HCT116 (cell line): ENCODE measurements at regions not wholly inside any gene's neighbourhood (a gene's known extent, or its start where the extent isn't known, plus 50 kb on each side); places are given as distances from the start of the nearest gene placed in this dataset.

Source experiments
- CEBPB ChIP-seq: IDR thresholded peaks from 2 replicates; pipeline ENCODE4 v1.6.1; 2012; ENCODE audit warnings: low read depth
- CTCF ChIP-seq, 3 experiments: fragments of 200-600 bp in 1 of 3; sonication (generic) in 1 of 3; IDR thresholded peaks in 2 of 3; conservative IDR thresholded peaks in 1 of 3; 2 replicates each; pipeline ENCODE4 v1.5.1; 2012 to 2017; ENCODE audit warnings: low read depth in 2 of 3, low read length in 2 of 3, antibody characterized with exemption in 1 of 3, borderline replicate concordance in 1 of 3, control low read depth in 1 of 3, mild to moderate bottlenecking in 1 of 3, mixed read lengths in 1 of 3, mixed run types in 1 of 3, moderate library complexity in 1 of 3; ENCODE audit not compliant: insufficient read depth in 1 of 3
- EZH2 ChIP-seq: fragments of 200-600 bp; sonication (generic); IDR thresholded peaks from 2 replicates; pipeline ENCODE4 v1.6.1; 2017; ENCODE audit warnings: antibody characterized with exemption, mixed run types
- EZH2phosphoT487 ChIP-seq: fragments of 200-600 bp; IDR thresholded peaks from 2 replicates; pipeline ENCODE4 v1.6.1; 2018; ENCODE audit warnings: antibody characterized with exemption, borderline replicate concordance
- POLR2A ChIP-seq: IDR thresholded peaks from 2 replicates; pipeline ENCODE4 v1.7.0; 2011; ENCODE audit warnings: borderline replicate concordance; ENCODE audit not compliant: insufficient read depth, insufficient read length; ENCODE audit errors: extremely low read depth
- POLR2AphosphoS5 ChIP-seq: IDR thresholded peaks from 2 replicates; pipeline ENCODE4 v1.6.1; 2011; ENCODE audit warnings: mild to moderate bottlenecking, low read depth, low read length, moderate library complexity
- RAD21 ChIP-seq: IDR thresholded peaks from 2 replicates; pipeline ENCODE4 v1.6.1; 2012; ENCODE audit warnings: low read depth, mild to moderate bottlenecking
- YY1 ChIP-seq: IDR thresholded peaks from 2 replicates; pipeline ENCODE4 v1.6.1; 2011; ENCODE audit warnings: low read length, low read depth, moderate library complexity, mild to moderate bottlenecking; ENCODE audit not compliant: insufficient replicate concordance; ENCODE audit errors: extremely low read depth
- ZFX ChIP-seq: fragments of 450-650 bp; IDR thresholded peaks from 2 replicates; pipeline ENCODE4 v1.6.1; 2017

GRCh38 chr17:77693776-77694175, 264.7 kb upstream of the TNRC6C start:
- no peak for TF ChIP-seq CTCF (IDR thresholded peaks at IDR 0.05 in 2 of 3, conservative IDR thresholded peaks at IDR 0.05 in 1 of 3; ENCODE audit: borderline replicate concordance in 1 of 3, insufficient read depth in 1 of 3, low read depth in 2 of 3, low read length in 2 of 3)
- TF ChIP-seq POLR2A, result no peak
- TF ChIP-seq YY1, result no peak
- no peak for TF ChIP-seq POLR2AphosphoS5
- TF ChIP-seq EZH2phosphoT487, result no peak
- TF ChIP-seq EZH2, result no peak
- TF ChIP-seq RAD21, result no peak
- no peak for TF ChIP-seq CEBPB
- no peak for TF ChIP-seq ZFX
